PFSK-1 (cell line): ENCODE measurements at regions not wholly inside any gene's neighbourhood (a gene's known extent, or its start where the extent isn't known, plus 50 kb on each side); places are given as distances from the start of the nearest gene placed in this dataset.

Experiments
- FOXP2 ChIP-seq: optimal IDR thresholded peaks from 2 replicates; pipeline ENCODE3; 2011; ENCODE audit warnings: borderline replicate concordance, control low read depth, inconsistent platforms; ENCODE audit not compliant: insufficient read depth; ENCODE audit errors: extremely low read length, extremely low read depth
- POLR2AphosphoS5 ChIP-seq: IDR thresholded peaks from 2 replicates; pipeline ENCODE4 v1.6.1; 2012; ENCODE audit warnings: low read depth, mild to moderate bottlenecking, control low read depth, low read length, moderate library complexity
- REST ChIP-seq, 2 experiments: IDR thresholded peaks; 2 replicates each; pipeline versions ENCODE4 v1.6.1 to v1.8.0; 2011 to 2012; ENCODE audit warnings: low read depth in 2 of 2, low read length in 2 of 2, control low read depth in 1 of 2, inconsistent platforms in 1 of 2, mild to moderate bottlenecking in 1 of 2, moderate library complexity in 1 of 2; ENCODE audit not compliant: insufficient read depth in 1 of 2
- SIN3A ChIP-seq: IDR thresholded peaks from 2 replicates; pipeline ENCODE4 v1.6.1; 2012; ENCODE audit warnings: mild to moderate bottlenecking, low read length, moderate library complexity, borderline replicate concordance; ENCODE audit not compliant: insufficient read depth

DNA sequence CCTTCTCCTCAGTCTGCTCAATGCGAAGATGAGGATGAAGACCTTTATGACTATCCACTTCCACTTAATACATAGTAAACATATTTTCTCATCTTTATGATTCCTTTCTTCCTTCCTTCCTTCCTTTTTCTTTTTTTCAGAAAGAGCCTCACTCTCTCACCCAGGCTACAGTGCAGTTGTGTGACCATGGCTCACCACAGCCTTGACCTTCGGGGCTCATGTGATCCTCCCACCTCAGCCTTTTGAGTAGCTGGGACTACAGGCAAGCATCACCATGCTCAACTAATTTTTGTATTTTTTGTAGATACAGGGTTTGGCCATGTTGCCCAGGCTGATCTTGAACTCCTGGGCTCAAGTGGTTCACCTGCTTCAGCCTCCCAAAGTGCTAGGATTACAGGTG is 52.0 kb upstream of the RAP2B start:
- no peak for TF ChIP-seq POLR2AphosphoS5
- no peak for TF ChIP-seq SIN3A
- no peak for TF ChIP-seq FOXP2
- TF ChIP-seq REST (IDR thresholded peaks at IDR 0.05; ENCODE audit: insufficient read depth in 1 of 2, low read depth in 2 of 2, low read length in 2 of 2) = no peak
